ENCODE measurements at regions not wholly inside any gene's neighbourhood (a gene's known extent, or its start where the extent isn't known, plus 50 kb on each side); places are given as distances from the start of the nearest gene placed in this dataset.

DNA sequence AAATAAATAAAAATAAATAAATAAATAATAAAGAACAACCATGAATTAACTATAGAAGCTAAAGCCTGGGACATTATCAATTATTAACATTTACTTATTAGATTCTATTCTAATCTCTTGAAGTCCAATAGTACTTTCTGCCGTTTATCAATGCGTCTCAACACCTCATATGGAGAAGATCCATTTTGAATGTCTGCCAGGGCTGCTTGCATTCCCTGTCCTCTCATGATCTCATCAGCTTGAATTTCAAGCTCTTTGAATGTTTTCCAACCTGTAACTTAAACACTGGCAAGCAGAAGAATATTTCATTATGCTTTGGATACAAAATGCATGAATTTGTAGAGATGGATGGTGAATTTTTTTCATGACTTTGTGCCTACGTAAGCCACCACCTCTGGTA, 191.9 kb upstream of the ANKFN1 start:
- TF ChIP-seq, protein P1, sequence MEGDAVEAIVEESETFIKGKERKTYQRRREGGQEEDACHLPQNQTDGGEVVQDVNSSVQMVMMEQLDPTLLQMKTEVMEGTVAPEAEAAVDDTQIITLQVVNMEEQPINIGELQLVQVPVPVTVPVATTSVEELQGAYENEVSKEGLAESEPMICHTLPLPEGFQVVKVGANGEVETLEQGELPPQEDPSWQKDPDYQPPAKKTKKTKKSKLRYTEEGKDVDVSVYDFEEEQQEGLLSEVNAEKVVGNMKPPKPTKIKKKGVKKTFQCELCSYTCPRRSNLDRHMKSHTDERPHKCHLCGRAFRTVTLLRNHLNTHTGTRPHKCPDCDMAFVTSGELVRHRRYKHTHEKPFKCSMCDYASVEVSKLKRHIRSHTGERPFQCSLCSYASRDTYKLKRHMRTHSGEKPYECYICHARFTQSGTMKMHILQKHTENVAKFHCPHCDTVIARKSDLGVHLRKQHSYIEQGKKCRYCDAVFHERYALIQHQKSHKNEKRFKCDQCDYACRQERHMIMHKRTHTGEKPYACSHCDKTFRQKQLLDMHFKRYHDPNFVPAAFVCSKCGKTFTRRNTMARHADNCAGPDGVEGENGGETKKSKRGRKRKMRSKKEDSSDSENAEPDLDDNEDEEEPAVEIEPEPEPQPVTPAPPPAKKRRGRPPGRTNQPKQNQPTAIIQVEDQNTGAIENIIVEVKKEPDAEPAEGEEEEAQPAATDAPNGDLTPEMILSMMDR (IDR thresholded peaks at IDR 0.05; ENCODE audit: poor library complexity) = no peak
- no peak for TF ChIP-seq EZH2 (IDR thresholded peaks at IDR 0.05; ENCODE audit: borderline replicate concordance)
- TF ChIP-seq EZH2phosphoT487 (IDR thresholded peaks at IDR 0.05; ENCODE audit: low read depth, severe bottlenecking, unreplicated experiment) = no peak
